Mesenchymal stem cell (in vitro differentiated cells and primary cell): ENCODE measurements at regions not wholly inside any gene's neighbourhood (a gene's known extent, or its start where the extent isn't known, plus 50 kb on each side); places are given as distances from the start of the nearest gene placed in this dataset.

ENCODE experiments used
- DNase-seq: peaks from one replicate; pipeline ENCODE4 v3.0.0-alpha.2; 2013
- H2AFZ ChIP-seq: one replicate; pipeline ENCODE4 v1.6.1; 2013; ENCODE audit warnings: low read depth, mild to moderate bottlenecking, control low read depth, inconsistent platforms, low read length, moderate library complexity
- H2AK5ac ChIP-seq: 2 replicates; pipeline ENCODE4 v1.6.1; 2013; ENCODE audit warnings: low read length, moderate library complexity, mild to moderate bottlenecking, inconsistent platforms; ENCODE audit not compliant: severe bottlenecking
- H2BK120ac ChIP-seq: one replicate; pipeline ENCODE4 v1.6.1; 2013; ENCODE audit warnings: low read depth, mild to moderate bottlenecking, inconsistent platforms, low read length, moderate library complexity
- H2BK12ac ChIP-seq, 2 experiments: one replicate each; pipeline ENCODE4 v1.6.1; 2013; ENCODE audit warnings: inconsistent platforms in 2 of 2, low read length in 2 of 2, mild to moderate bottlenecking in 2 of 2, moderate library complexity in 2 of 2, control low read depth in 1 of 2
- H2BK15ac ChIP-seq: one replicate; pipeline ENCODE4 v1.6.1; 2013; ENCODE audit warnings: mild to moderate bottlenecking, low read depth, inconsistent platforms; ENCODE audit not compliant: poor library complexity, severe bottlenecking
- H2BK5ac ChIP-seq: 2 replicates; pipeline ENCODE4 v1.6.1; 2013; ENCODE audit warnings: low read depth, mild to moderate bottlenecking, low read length, control low read depth, inconsistent platforms; ENCODE audit not compliant: poor library complexity, severe bottlenecking
- H3K14ac ChIP-seq, 2 experiments: one replicate each; pipeline ENCODE4 v1.6.1; 2013; ENCODE audit warnings: inconsistent platforms in 2 of 2, low read length in 2 of 2, control low read depth in 1 of 2, mild to moderate bottlenecking in 1 of 2, moderate library complexity in 1 of 2
- H3K18ac ChIP-seq, 2 experiments: one replicate each; pipeline ENCODE4 v1.6.1; 2013; ENCODE audit warnings: inconsistent platforms in 2 of 2, low read length in 2 of 2, control low read depth in 1 of 2, low read depth in 1 of 2, mild to moderate bottlenecking in 1 of 2
- H3K23ac ChIP-seq, 2 experiments: one replicate each; pipeline ENCODE4 v1.6.1; 2013; ENCODE audit warnings: inconsistent platforms in 2 of 2, low read length in 2 of 2, mild to moderate bottlenecking in 2 of 2, moderate library complexity in 2 of 2, control low read depth in 1 of 2
- H3K27ac ChIP-seq: 2 replicates; pipeline ENCODE4 v1.5.1; 2013; ENCODE audit warnings: mild to moderate bottlenecking, moderate library complexity, low read length, control low read depth, inconsistent platforms; ENCODE audit not compliant: poor library complexity, severe bottlenecking
- H3K27me3 ChIP-seq, 2 experiments: 2 replicates each; pipeline versions ENCODE4 v1.6.1 to v1.7.0; 2013; ENCODE audit warnings: low read length in 2 of 2, mild to moderate bottlenecking in 2 of 2, moderate library complexity in 2 of 2, control low read depth in 1 of 2, inconsistent platforms in 1 of 2; ENCODE audit not compliant: control insufficient read depth in 1 of 2, insufficient read depth in 1 of 2
- H3K36me3 ChIP-seq, 2 experiments: 2 replicates each; pipeline versions ENCODE4 v1.6.1 to v1.7.0; 2013; ENCODE audit warnings: low read length in 2 of 2, control low read depth in 1 of 2, inconsistent platforms in 1 of 2, low read depth in 1 of 2, mild to moderate bottlenecking in 1 of 2; ENCODE audit not compliant: insufficient read depth in 2 of 2, control insufficient read depth in 1 of 2
- H3K4ac ChIP-seq, 2 experiments: one replicate each; pipeline ENCODE4 v1.6.1; 2013; ENCODE audit warnings: inconsistent platforms in 2 of 2, low read length in 2 of 2, mild to moderate bottlenecking in 2 of 2, moderate library complexity in 2 of 2, control low read depth in 1 of 2, low read depth in 1 of 2
- H3K4me1 ChIP-seq: 2 replicates; pipeline ENCODE4 v1.6.1; 2013; ENCODE audit warnings: low read depth, low read length, control low read depth; ENCODE audit not compliant: control insufficient read depth, insufficient read depth
- H3K4me2 ChIP-seq: 2 replicates; pipeline ENCODE4 v1.6.1; 2013; ENCODE audit warnings: low read length, mild to moderate bottlenecking, inconsistent platforms; ENCODE audit not compliant: poor library complexity, severe bottlenecking
- H3K4me3 ChIP-seq, 2 experiments: 2 replicates each; pipeline versions ENCODE4 v1.5.1 to v1.7.0; 2013; ENCODE audit warnings: low read length in 2 of 2, mild to moderate bottlenecking in 2 of 2, control low read depth in 1 of 2, low read depth in 1 of 2; ENCODE audit not compliant: insufficient read depth in 1 of 2
- H3K79me1 ChIP-seq: replicated peaks from 2 replicates; pipeline ENCODE4 v1.6.1; 2013; ENCODE audit warnings: mild to moderate bottlenecking, control low read depth, low read length, inconsistent platforms; ENCODE audit not compliant: poor library complexity, severe bottlenecking
- H3K9ac ChIP-seq: 2 replicates; pipeline ENCODE4 v1.7.0; 2013; ENCODE audit warnings: mild to moderate bottlenecking, low read length, moderate library complexity
- H3K9me3 ChIP-seq: 2 replicates; pipeline ENCODE4 v1.7.0; 2013; ENCODE audit warnings: mild to moderate bottlenecking, low read length; ENCODE audit not compliant: control insufficient read depth
- H4K8ac ChIP-seq: one replicate; pipeline ENCODE4 v1.6.1; 2013; ENCODE audit warnings: inconsistent platforms, mild to moderate bottlenecking, low read length, moderate library complexity
- H4K91ac ChIP-seq: one replicate; pipeline ENCODE4 v1.6.1; 2013; ENCODE audit warnings: mild to moderate bottlenecking, low read length, inconsistent platforms
- WGBS: methylation state at CpG from one replicate; pipeline ENCODE4 v1.1.7; 2013; ENCODE audit warnings: mixed read lengths; 5-methylcytosine and 5-hydroxymethylcytosine counted together

DNA sequence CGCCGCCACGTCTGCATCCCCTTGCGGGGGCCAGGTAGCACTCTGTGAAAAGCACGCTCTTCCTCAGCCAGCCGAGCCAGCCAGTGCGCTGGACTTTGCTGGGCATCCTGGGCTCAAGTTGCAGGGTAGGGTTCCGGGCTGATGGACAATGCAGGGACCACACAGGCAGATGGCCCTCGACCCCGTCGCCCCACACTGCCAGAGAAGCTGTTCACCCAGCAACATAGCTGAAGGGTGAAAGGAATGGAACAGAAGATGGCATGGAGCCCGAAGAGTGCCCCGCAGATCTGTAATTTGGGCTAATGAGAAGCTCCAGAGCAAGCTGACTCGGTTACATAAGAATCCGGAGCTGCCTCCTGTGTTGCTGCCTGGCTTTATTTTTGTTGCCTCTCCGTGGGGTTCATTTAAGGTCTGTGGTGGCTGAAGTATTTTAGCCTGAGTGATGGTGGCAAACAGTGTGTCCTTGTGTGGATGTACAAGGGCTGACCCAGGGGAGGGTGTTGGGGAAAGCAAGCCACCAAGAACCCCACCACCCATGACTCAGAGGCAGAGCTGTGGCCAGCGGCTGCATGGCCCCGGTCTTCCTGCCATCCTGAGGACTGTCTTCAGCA lies 105.8 kb downstream of the SOX1 start:
- Histone ChIP-seq H2AK5ac (no peak overlapping the region), H2BK120ac (no peak overlapping the region), H3K27me3 (no peaks in the 10 kb centered on the region), H3K4me2 (no peak overlapping the region), H3K27ac (no peak overlapping the region), H2BK15ac (no peak overlapping the region), H3K4me1 (no peaks in the 10 kb centered on the region), H2BK5ac (no peak overlapping the region), H3K4ac (no peak overlapping the region), H2BK12ac (no peak overlapping the region), H3K9me3 (peaks cover 12% of the 10 kb centered on the region), H3K79me1 (no peaks in the 10 kb centered on the region), H4K91ac (no peak overlapping the region), H3K14ac (no peak overlapping the region), H3K36me3 (no peaks in the 10 kb centered on the region), H3K4me3 (no peak overlapping the region), H2AFZ (no peak overlapping the region), H3K23ac (no peak overlapping the region), H4K8ac (no peak overlapping the region), H3K18ac (no peak overlapping the region), H3K9ac (no peak overlapping the region)
- DNase-seq, result no peak
- WGBS, result 77% methylated on average over 18 of the region's 18 CpGs

DNA sequence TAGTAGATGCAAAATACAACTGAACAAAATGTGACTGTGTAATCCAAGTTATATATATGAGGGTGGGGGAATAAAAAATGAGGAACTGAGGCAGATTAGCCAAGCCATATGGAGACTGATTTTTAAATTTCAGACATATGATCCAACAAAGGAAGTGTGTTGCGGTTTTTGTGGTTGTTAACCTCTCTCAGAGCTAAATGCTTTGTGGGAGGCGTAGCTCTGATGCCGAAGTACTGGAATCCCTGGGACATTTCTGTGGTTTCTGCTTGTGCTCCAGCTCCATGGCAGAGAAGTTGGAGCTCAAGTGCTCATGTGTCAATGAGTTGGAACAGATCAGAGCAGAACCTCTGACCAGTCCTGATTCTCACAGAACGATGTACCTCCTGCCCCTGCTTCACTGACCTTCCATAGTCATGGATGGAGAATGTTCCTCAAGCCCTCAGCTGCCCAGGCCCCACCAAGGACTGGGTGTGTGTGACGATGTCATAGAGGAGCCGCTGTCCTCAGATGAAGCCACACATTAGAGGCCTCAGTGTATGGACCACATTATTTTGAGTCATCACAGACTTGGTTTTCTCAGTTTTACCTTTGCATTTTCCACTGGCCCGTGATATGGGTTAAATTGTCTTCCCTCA lies 107.6 kb downstream of the SOX1 start:
- Histone ChIP-seq H2BK5ac (no peak overlapping the region), H3K27ac (no peak overlapping the region), H3K4me1 (no peaks in the 10 kb centered on the region), H2AFZ (no peak overlapping the region), H2BK12ac (no peak overlapping the region), H3K36me3 (no peaks in the 10 kb centered on the region), H3K4me3 (no peak overlapping the region), H3K23ac (no peak overlapping the region), H2BK120ac (no peak overlapping the region), H3K4me2 (no peak overlapping the region), H3K9ac (no peak overlapping the region), H4K8ac (no peak overlapping the region), H3K14ac (no peak overlapping the region), H4K91ac (no peak overlapping the region), H3K27me3 (no peaks in the 10 kb centered on the region), H3K4ac (no peak overlapping the region), H3K9me3 (peaks cover 12% of the 10 kb centered on the region), H3K18ac (no peak overlapping the region), H2BK15ac (no peak overlapping the region), H2AK5ac (no peak overlapping the region), H3K79me1 (no peaks in the 10 kb centered on the region)
- DNase-seq, result no peak
- WGBS, result 82% methylated on average over 7 of the region's 7 CpGs

DNA sequence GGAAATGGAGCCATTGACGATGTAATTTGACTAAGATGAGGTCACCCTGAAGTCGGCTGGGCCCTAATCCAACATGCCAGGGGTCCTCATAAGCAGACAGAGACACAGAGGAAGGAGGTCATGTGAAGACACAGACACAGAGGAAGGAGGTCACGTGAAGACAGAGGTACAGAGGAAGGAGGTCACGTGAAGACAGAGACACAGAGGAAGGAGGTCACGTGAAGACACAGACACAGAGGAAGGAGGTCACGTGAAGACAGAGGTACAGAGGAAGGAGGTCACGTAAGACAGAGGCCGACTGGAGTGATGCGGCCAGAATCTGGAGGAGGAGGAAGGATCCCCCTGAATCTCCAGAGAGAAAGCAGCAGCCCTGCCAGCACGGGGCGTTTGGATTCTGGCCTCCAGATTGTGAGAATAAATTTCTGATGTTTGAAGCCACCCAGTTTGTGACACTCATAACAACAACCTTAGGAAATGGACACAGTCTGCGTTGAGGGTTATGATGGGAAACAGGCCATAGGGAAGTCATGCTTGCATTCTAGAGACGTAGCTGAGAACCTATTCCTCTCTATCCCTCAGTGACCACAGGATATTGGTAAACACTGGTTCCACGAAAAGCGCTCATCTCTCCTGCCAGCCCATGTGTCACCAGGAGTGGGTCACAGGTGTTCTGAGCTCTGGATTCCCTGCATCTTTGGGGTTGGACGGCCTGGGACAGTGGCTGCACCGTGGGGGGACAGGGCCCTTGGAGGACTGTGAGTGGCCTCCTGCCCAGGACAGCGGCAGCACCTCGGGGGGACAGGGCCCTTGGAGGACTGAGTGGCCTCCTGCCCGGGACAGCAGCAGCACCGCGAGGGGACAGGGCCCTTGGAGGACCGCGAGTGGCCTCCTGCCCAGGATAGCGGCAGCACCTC lies 108.5 kb downstream of the SOX1 start:
- no peak overlapping the region for H4K8ac ChIP-seq
- H3K4me1 ChIP-seq, result no peaks in the 10 kb centered on the region
- no peak overlapping the region for H2BK15ac ChIP-seq
- no peak overlapping the region for H3K4ac ChIP-seq
- H3K23ac ChIP-seq, result no peak overlapping the region
- no peak overlapping the region for H3K4me2 ChIP-seq
- peaks cover 12% of the 10 kb centered on the region for H3K9me3 ChIP-seq
- no peak overlapping the region for H4K91ac ChIP-seq
- no peak overlapping the region for H3K9ac ChIP-seq
- H3K36me3 ChIP-seq, result no peaks in the 10 kb centered on the region
- H3K27me3 ChIP-seq, result no peaks in the 10 kb centered on the region
- no peak for DNase-seq
- no peak overlapping the region for H3K4me3 ChIP-seq
- no peak overlapping the region for H3K27ac ChIP-seq
- no peak overlapping the region for H2AK5ac ChIP-seq
- 81% methylated on average over 23 of the region's 25 CpGs for WGBS
- no peak overlapping the region for H2BK120ac ChIP-seq
- H2AFZ ChIP-seq, result no peak overlapping the region
- H3K79me1 ChIP-seq, result no peaks in the 10 kb centered on the region
- no peak overlapping the region for H2BK12ac ChIP-seq
- H3K18ac ChIP-seq, result no peak overlapping the region
- no peak overlapping the region for H2BK5ac ChIP-seq
- no peak overlapping the region for H3K14ac ChIP-seq
